ENCODE measurements at regions not wholly inside any gene's neighbourhood (a gene's known extent, or its start where the extent isn't known, plus 50 kb on each side); places are given as distances from the start of the nearest gene placed in this dataset.
"Not testable (repeated sequence)": the region's sequence is repeated elsewhere in the genome, so short reads cannot be mapped to it uniquely, and the experiment has no call there.

DNA sequence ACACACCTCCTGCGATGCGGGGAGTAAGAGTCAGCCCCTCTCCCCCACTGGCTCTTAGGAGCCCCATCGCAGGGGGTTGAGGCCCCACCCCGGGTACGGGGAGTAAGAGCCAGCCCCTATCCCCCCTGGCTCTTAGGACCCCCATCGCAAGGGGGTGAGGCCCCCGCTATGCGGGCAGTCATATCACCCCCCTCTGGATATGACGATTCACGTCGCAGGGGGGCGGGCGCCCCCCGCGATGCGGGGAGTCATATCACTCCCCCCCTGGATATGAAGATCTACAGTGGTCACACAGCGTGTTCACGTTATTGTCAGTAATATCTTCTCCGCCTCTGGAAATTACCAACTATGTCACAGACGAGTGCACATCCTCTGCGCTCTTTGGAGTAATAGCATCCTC is 61.1 kb downstream of the DEFB131A start:
- not testable (repeated sequence) for DNase-seq (ENCODE audit: low read depth)

DNA sequence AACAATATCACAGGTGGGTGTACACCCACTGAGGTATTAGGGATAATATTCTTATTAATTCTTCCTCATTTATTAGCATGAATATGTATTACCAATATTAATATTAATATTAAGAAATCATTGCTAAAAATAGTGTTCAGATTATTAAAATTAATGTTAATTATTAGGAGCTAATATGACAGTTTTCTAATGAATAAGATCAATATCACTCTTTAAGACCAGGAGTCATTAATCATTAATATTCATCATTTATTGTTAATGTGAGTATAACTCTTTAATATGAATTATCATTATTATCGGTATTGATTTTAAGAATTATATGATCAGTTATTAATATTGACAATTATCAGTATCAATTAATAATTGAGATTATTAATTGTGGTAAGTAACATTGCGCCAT is 62.5 kb downstream of the DEFB131A start:
- DNase-seq (ENCODE audit: low read depth): not testable (repeated sequence)

DNA sequence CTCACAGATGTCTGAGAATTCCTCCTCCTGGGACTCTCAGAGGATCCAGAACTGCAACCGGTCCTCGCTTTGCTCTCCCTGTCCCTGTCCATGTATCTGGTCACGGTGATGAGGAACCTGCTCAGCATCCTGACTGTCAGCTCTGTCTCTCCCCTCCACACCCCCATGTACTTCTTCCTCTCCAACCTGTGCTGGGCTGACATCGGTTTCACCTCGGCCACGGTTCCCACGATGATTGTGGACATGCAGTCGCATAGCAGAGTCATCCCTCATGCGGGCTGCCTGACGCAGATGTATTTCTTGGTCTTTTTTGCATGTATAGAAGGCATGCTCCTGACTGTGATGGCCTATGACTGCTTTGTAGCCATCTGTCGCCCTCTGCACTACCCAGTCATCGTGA is 68.7 kb downstream of the DEFB131A start:
- not testable (repeated sequence) for DNase-seq (ENCODE audit: low read depth)

DNA sequence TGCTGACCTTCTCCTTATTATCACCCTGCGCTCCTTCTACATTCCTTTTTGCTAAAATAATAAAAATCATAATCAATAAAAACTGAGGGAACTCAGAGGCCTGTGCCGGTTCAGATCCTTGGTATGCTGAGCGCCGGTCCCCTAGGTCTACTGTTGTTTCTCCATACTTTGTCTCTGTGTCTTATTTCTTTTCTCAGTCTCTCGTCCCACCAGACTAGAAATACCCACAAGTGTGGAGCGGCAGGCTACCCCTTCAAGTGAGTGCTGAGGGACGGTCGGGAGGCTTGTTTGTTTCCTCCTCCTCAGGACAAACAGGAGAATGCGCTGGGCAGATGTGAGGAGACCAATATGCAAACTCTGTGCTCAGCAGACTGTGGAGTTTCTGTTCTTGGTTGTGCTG is 75.4 kb downstream of the DEFB131A start:
- DNase-seq (ENCODE audit: low read depth): not testable (repeated sequence)

DNA sequence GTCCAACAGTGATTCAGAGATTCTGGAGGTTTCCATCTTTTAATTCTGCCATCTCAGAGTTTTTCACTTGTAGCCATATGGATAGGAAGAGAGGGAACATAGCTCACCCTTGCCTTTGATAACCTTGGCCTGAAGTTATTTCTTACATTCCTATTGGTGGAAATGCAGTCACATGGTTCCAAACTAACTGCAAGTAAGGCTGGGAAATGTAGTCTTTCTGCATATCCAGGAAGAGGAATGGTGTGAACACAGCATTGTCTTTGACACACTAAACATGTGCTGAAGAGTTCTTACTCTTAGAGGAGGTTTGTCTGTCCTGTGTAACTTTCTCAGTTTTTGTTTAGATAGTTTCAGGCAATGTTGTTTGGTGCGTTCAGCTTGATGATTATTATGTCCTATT is 78.7 kb downstream of the DEFB131A start:
- not testable (repeated sequence) for DNase-seq (ENCODE audit: low read depth)

DNA sequence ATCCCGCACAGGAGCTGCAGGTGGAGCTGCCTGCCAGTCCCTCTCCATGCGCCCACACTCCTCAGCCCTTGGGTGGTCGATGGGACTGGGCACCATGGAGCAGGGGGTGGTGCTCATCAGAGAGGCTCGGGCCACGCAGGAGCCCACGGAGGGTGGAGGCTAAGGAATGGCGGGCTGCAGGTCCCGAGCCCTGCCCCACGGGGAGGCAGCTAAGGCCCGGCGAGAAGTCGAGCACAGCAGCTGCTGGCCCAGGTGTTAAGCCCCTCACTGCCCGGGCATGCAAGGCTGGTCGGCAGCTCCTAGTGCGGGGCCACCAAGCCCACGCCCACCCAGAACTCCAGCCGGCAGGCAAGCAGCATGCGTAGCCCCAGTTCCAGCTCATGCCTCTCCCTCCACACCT is 80.2 kb downstream of the DEFB131A start:
- DNase-seq (ENCODE audit: low read depth): not testable (repeated sequence)

DNA sequence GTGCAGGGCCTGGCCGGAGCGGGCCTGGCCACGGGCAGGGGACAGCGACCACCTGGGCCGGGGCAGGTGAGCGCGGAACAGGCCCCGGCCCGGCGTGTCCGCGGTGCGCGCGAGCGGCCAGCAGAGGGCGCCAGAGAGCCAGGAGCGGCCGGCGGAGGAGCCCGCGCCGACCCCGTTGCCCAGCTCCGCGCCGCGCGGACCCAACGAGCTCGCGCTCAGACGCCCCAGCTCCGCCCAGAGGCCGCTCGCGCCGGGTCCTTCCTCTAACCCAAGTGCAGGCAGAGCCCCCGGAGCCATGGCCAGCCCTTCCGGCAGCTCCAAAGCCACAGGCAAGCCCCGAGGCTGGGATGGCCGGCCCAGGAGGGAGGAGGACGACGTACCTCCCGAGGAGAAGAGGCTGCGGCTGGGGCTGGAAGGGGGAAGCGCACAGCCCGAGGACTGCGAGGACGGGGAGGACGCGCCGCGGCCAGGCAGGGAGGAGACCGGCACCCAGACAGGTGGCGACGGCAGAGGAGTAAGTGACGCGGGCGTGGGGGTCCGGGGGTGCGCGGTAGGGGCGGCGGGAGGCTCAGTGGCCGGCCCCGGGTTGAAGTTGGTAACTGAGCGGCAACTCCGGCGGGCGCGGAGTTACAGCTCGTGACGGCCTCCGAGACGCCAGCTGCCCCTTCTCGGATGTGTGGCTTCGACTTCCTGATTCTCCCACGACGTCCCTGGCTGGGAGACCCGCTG is 88.1 kb downstream of the DEFB131A start:
- peak; percentile 27 for DNase-seq (ENCODE audit: low read depth)

DNA sequence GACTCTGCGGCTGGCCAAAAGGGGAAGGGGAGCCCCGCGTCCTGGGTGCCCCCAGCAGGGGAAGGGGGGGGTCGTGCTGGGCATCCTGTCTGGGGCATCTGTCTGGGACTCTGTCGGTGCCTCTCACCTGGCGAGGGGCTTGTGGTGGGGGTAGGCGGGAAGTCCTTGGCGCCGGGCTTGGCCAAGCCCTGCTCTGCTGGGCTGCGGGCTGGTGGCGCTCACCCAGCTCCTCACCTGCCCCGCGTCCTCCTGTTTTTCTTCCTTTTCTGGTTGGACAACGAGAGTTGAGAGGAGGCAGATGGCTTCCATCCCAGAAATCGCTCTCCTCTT is 88.6 kb downstream of the DEFB131A start:
- not testable (repeated sequence) for DNase-seq (ENCODE audit: low read depth)

DNA sequence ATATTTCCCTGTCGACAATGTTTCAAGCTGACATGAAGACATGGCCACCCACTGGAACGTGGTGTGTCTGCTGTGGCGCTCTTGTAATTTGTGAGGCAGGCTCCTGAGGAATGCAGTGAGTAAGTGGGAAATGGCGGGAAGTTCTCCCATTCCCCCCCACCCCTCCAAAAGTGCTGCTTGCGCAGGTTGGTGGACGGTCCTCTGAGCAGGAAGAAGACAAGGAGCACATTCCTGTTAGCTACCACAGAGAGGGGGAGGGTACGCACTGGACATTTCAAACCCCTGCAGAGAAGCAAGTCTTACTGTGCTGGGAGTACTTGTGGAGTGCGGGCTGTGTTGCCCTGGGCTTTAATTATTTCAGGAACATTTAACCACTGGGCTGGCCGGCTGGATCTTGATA is 92.9 kb downstream of the DEFB131A start:
- DNase-seq (ENCODE audit: low read depth): not testable (repeated sequence)

DNA sequence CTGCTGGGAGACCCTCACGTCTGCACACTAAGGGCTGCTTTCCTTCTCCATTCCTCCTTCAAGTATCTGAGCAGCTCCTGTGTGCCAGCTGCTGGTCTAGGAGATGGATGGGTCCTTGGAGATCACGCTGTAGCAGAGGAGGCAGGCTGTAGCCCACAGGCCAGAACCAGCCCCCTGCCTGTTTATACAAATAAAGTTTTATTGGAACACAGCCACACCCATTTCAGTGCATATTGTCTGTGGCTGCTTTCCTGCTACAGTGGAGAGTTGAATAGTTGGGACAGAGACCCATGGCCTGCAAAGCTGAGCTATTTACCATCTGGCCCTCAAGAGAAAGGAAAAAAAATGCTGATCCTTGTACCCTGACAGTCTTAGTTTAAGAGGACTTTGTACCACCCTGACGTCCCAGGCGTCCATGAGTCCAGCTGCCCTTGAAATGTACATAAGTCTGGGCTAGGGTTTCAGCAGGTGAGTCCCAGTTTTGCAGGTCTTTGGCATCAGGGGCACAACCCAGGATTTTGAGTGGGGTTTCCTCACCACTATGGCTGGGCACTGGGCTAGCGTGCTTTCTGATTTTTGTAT is 95.8 kb downstream of the DEFB131A start:
- DNase-seq (ENCODE audit: low read depth): not testable (repeated sequence)

DNA sequence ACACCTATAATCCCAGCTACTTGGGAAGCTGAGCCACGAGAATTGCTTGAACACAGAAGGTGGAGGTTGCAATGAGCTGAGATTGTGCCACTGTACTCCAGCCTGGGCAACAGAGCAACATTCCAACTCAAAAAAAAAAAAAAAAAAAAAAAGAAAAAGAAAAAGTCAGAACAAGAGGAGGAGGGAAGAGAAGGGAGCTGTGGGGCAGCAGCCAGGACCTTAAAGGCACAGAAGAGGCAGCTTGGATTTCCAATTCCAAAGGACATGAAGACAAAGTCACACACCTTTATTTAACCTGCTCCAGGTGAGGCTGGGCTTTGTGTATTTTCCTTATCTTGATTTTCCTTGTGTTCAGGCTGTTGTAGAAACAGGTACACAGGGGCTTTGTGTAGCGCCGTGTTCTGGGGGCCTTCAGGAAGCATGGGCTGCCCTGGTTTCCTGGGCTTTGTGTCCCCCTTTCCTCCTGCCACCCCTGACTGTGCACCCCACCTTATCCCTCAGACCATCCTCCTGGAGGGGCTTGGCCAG is 97.2 kb downstream of the DEFB131A start:
- not testable (repeated sequence) for DNase-seq (ENCODE audit: low read depth)

DNA sequence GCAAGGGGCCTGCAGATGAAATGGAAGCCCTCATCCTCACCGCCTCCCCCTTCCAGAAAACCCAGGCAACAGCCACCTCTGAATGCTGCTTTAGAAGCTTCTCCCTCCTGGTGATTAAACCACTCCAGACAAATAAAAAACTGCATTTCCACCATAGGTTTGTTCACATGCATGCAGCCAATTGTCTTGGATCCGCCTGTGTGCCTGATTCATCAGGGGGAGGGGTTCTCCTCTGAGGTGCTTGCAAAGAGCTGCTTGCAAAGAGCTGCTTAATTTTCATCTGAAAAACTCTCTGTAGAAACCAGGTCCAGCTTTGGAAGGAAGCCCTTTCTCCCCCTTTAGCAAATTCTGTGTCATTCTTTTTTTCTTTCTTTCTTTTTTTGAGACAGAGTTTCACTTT is 100.6 kb downstream of the DEFB131A start:
- not testable (repeated sequence) for DNase-seq (ENCODE audit: low read depth)

DNA sequence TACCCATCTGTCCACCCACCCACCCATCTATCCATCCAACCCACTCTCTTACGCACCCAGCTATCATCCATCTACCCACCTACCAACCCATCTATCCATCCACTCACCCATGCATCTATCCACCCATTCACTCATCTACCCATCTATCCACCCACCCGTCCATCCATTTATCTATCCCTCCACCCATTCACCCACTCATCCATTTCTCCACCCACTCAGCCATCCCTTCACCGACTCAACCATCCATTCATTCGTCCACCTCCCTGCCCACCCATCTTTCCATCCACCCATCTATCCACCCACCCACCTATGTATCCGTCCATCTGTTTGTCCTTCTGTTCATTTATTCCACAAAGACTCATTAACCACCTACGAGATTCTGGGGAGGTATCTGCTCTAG is 103.3 kb downstream of the DEFB131A start:
- DNase-seq (ENCODE audit: low read depth): not testable (repeated sequence)

DNA sequence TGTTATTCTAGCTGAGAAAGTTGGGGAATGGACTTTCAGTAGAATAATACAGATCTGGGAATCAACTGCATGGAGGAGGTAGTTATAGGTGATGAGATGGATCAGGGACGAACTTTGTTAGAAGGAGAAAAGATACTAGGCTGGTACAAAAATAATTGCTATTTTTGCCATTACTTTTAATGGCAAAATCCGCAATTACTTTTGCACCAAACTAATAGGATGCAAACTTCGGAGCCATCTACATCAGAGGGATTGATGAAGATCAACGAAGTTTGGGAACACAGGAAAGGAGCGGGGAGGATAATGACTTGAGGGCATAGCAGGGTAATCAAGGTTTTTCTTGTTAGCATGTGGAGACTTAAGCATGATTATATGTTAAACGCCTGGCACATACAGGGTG is 111.9 kb downstream of the DEFB131A start:
- not testable (repeated sequence) for DNase-seq (ENCODE audit: low read depth)

DNA sequence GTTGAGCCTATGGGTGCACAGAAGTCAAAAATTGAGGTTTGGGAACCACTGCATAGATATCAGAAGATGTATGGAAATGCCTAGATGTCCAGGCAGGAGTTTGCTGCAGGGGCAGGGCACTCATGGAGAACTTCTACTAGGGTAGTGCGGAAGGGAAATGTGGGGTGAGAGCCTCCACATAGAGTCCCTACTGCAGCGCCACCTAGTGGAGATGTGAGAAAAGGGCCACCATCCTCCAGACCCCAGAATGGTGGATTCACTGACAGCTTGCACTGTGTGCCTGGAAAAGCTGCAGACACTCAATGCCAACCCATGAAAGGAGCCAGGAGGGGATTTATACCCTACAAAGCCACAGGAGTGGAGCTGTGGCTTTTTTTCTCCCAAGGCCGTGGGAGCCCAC is 133.7 kb downstream of the DEFB131A start:
- not testable (repeated sequence) for DNase-seq (ENCODE audit: low read depth)

DNA sequence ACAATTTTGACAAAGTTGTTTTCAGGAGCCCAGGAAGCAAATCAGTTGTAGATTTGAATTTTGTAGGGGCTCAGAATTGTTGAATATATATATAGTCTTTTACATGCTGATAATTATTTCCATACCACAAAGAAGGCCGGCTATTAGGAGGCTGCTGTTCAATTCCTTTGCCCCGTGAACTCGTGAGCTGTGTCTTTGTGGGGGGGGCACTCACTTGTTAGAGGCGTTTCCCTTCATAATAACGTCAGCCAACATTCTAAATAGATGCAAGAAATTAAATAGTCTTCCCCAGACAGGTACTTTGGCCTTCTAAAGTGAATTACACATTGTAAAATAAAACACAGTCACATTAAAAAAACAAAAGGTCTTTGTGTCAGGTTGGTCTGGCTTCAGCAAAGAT is 138.7 kb downstream of the DEFB131A start:
- not testable (repeated sequence) for DNase-seq (ENCODE audit: low read depth)

DNA sequence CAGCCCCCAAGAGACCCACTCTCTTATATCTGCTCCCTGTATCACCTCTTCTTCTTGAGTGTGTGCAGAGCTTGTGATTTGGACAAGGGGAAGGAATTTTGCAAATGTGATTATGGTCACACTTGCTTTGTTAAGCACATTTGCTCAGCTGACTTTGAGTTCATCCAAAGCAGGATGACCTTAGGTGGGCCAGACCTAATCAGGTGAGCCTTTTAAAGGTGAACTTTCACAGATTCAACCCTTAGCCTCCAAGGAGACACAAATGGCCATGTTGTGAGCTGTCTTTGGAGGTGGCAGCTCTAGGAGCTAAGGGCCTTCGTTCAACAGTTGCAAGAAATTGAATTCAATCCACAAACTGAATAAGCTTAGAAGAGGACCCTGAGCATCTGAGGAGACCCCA is 147.8 kb downstream of the DEFB131A start:
- no peak for DNase-seq (ENCODE audit: low read depth)

DNA sequence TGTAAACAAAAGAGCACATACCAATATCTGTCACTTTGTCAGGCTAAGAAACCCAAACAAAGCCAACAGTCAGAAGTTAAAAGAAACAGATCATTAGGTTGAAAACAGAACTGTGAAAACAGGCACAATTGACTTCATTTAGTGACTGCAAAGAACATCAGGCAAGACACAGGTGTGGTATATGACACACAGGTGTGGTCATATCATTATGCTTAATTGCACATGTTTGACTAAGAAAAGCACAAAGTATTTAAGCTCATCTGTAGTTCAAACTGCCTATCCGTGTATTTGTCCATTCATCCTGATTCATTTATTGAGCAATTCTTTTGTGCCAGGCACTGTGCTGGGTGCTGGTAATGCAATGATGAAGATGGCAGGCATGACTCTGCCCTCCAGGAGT is 150.7 kb downstream of the DEFB131A start:
- DNase-seq (ENCODE audit: low read depth): no peak

DNA sequence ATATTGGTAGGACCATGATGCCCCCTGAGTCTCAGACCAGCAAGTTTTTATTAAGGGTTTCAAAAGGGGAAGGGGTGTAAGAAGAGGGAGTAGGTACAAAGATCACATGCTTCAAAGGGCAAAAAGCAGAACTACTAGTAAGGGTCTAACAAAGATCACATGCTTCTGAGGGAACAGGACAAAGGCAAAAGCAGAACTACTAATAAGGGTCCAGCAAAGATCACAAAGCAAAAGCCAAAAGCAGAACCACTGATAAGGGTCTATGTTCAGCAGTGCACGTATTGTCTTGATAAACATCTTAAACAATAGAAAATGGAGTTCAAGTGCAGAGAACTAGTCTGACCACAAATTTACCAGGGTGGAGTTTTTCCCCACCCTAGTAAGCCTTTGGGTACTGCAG is 151.3 kb downstream of the DEFB131A start:
- not testable (repeated sequence) for DNase-seq (ENCODE audit: low read depth)

DNA sequence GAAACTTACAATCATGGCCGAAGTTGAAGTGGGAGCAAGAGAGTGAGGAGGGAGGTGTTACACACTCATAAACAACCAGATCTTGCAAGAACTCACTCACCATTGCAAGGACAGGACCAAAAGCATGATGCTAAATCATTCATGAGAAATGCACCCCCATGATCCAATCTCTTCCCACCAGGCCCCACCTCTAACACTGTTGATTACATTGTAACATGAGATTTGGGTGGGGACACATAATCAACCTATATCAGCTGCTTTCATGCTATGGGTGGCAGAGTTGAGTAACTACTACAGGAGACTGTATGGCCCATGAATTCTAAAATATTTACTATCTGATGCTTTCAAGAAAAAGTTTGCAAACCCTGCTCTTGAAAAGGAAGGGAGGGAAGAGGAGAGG is 155.1 kb downstream of the DEFB131A start:
- DNase-seq (ENCODE audit: low read depth): no peak

DNA sequence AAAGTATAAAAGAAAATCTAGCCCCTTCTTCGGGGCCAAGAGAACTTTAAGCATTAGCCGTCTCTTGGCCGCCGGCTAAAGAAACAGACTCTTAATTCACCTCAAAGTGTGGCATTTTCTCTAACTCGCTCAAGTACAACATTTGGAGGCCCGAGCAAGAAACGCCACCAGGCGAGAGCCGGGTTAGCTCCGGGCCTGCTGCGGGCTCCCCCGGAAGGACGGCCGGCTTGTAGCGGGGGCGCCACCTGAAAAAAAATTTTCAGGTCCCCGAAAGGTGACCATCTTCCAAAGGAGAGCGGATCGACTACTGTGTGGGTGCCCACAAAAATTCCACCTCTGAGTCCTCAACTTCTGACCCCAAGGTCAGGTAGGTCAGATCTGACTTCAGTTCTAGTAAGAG is 156.0 kb downstream of the DEFB131A start:
- DNase-seq (ENCODE audit: low read depth): no peak

DNA sequence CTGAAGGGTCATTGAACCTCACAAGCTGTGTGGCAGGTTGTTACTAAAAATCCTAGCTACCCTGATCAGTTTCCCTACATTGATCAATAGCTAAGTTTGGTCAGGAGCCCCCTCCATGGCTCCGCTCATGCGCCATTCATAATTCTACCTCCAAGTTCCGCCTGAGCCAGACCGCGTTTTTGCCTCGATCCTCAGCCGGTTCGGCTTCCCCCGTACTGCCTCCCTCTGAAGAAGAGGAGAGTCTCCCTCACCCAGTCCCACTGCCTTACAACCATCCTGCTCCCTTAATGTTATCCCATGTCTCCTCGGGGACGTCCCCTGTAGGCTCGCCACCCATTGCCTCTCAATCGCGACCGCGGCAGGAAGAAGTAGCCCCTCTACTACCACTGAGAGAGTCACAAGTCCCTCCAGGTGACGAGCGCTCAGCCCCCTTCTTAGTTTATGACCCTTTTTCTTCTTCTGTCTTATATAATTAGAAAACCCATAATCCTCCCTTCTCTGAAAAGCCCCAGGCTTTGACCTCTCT is 158.2 kb downstream of the DEFB131A start:
- no peak for DNase-seq (ENCODE audit: low read depth)

All from ELR (cell line).